ENCODE measurements at regions not wholly inside any gene's neighbourhood (a gene's known extent, or its start where the extent isn't known, plus 50 kb on each side); places are given as distances from the start of the nearest gene placed in this dataset.

GRCh38 chr2:105498281-105498846 lies 99.5 kb upstream of the FHL2 start:
- TF ChIP-seq POLR2AphosphoS5 (IDR thresholded peaks at IDR 0.05) (no peak), CTCF (IDR thresholded peaks at IDR 0.05; ENCODE audit: poor library complexity, severe bottlenecking) (no peak), REST (IDR thresholded peaks at IDR 0.05; ENCODE audit: borderline replicate concordance) (no peak), EZH2 (IDR thresholded peaks at IDR 0.05; ENCODE audit: borderline replicate concordance, insufficient read depth, low read length, poor library complexity, severe bottlenecking) (no peak), TAF1 (IDR thresholded peaks at IDR 0.05; ENCODE audit: low read depth) (no peak), EP300 (conservative IDR thresholded peaks at IDR 0.05; ENCODE audit: poor library complexity, severe bottlenecking) (no peak), RAD21 (conservative IDR thresholded peaks at IDR 0.05) (no peak), SMC3 (conservative IDR thresholded peaks at IDR 0.05; ENCODE audit: poor library complexity) (no peak)
